ENCODE measurements at regions not wholly inside any gene's neighbourhood (a gene's known extent, or its start where the extent isn't known, plus 50 kb on each side); places are given as distances from the start of the nearest gene placed in this dataset.

- 71 to 82% methylated on average over 1 of the region's 1 CpG for WGBS, 2 donors
These were observed 143.6 kb upstream of the STXBP5 start for GRCh38 chr6:147060636-147061035.

DNA sequence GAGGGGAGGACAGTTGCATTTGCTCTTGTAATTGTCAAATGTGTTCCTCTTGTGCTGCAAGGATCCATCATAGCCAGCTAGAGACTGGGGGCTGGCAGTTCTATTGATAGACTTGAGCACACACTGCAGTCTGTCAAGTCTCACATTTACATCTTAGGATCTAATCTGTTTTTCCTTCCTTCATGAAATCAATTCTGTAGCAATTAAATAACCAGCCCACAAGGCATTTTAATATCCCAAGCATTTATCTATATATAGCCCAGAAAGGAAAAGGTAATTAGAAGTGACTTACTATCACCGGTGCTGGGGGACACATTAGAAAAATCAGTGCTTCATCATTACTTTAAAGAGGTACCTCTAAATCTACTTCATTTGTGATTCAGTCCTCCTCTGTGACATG is 143.0 kb upstream of the STXBP5 start:
- WGBS, 2 donors: 67 to 73% methylated on average over 1 of the region's 1 CpG
- intact Hi-C loops (cut with DNase I; ENCODE audit: low total_unique reads): no loop called here
- no peak overlapping the region for H3K4me3 ChIP-seq (ENCODE audit: low read depth, poor library complexity, severe bottlenecking)
- TF ChIP-seq CTCF (IDR thresholded peaks at IDR 0.05) (no peak), POLR2A (IDR thresholded peaks at IDR 0.05) (no peak)
- DNase-seq (ENCODE audit: low spot score in 2 of 2): no peak

More at GRCh38 chr6:147060636-147061035, 143.6 kb upstream of the STXBP5 start:
- intact Hi-C loops (cut with DNase I; ENCODE audit: low total_unique reads): no loop called here
- no peak overlapping the region for H3K4me3 ChIP-seq (ENCODE audit: low read depth, poor library complexity, severe bottlenecking)
- no peak for TF ChIP-seq POLR2A (IDR thresholded peaks at IDR 0.05)
- no peak for TF ChIP-seq CTCF (IDR thresholded peaks at IDR 0.05)
- DNase-seq (ENCODE audit: low spot score in 2 of 2): no peak

DNA sequence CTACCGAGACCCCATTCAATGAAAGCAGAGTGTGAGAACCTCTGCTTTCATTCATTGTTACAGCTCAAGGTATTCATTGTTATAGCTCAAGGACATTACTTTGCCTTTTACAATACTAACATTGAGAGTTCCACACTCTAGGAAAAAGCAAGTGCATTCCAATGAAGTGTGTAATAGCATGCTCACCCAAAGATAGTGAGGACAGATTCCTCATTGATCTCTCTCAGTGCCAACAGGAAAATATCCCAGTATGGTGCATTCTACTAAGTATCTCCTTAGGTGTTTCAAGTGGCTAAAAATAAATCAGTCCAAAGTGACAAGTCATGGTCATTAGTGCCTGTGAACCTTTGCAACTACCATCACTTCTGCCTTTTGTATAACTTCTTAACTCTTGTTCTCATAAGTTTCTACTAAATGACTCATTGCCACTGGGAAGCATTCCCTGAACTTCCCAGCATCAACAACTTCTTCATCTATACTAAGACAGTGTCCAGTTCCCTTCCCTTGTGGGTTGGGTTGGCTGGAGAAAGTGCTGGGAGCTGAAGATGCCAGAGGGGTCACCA is 140.7 kb upstream of the STXBP5 start:
- WGBS, 2 donors: 90 to 97% methylated on average over 1 of the region's 1 CpG
- no peak for TF ChIP-seq POLR2A (IDR thresholded peaks at IDR 0.05)
- TF ChIP-seq CTCF (IDR thresholded peaks at IDR 0.05): no peak
- no peak overlapping the region for H3K4me3 ChIP-seq (ENCODE audit: low read depth, poor library complexity, severe bottlenecking)
- intact Hi-C loops (cut with DNase I; ENCODE audit: low total_unique reads): no loop called here
- no peak for DNase-seq (ENCODE audit: low spot score in 2 of 2)

DNA sequence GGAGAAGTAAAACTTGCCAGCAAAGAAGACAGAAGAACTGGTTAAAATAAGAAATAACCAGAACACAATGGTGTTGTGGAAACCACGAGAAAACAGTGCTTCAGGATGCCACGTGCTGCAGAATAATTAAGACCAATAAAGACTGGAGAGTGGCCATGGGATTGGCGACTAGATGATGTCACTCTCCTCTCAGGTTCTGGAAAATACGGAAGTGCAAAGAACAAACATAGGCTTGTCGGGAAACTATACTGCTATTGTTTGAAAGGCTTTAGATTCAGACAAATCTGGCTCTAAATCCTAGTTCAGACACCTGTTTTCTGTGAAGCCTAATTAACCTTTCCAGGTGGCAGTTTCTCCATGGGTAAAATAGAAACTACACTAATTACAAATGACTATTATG is 138.4 kb upstream of the STXBP5 start:
- intact Hi-C loops (cut with DNase I; ENCODE audit: low total_unique reads): no loop called here
- TF ChIP-seq CTCF (IDR thresholded peaks at IDR 0.05): no peak
- no peak for TF ChIP-seq POLR2A (IDR thresholded peaks at IDR 0.05)
- no peak overlapping the region for H3K4me3 ChIP-seq (ENCODE audit: low read depth, poor library complexity, severe bottlenecking)
- WGBS, 2 donors: 70 to 74% methylated on average over 5 of the region's 5 CpGs
- DNase-seq (ENCODE audit: low spot score in 2 of 2): no peak

- intact Hi-C loops (cut with DNase I; ENCODE audit: low total_unique reads): no loop called here
- H3K4me3 ChIP-seq (ENCODE audit: low read depth, poor library complexity, severe bottlenecking): no peak overlapping the region
- no peak for DNase-seq (ENCODE audit: low spot score in 2 of 2)
- TF ChIP-seq CTCF (IDR thresholded peaks at IDR 0.05) (no peak), POLR2A (IDR thresholded peaks at IDR 0.05) (no peak)
- 89 to 97% methylated on average over 5 of the region's 5 CpGs for WGBS, 2 donors
These were observed 137.0 kb upstream of the STXBP5 start for GRCh38 chr6:147067184-147067583.

- no peak for TF ChIP-seq CTCF (IDR thresholded peaks at IDR 0.05)
- no peak for TF ChIP-seq POLR2A (IDR thresholded peaks at IDR 0.05)
- WGBS, 2 donors: 85 to 89% methylated on average over 2 of the region's 2 CpGs
- DNase-seq (ENCODE audit: low spot score in 2 of 2): no peak
- H3K4me3 ChIP-seq (ENCODE audit: low read depth, poor library complexity, severe bottlenecking): no peak overlapping the region
- intact Hi-C loops (cut with DNase I; ENCODE audit: low total_unique reads): no loop called here
These were observed 132.4 kb upstream of the STXBP5 start for GRCh38 chr6:147071776-147072175.
